Gastroesophageal sphincter (tissue), 4 donors: ENCODE measurements at regions not wholly inside any gene's neighbourhood (a gene's known extent, or its start where the extent isn't known, plus 50 kb on each side); places are given as distances from the start of the nearest gene placed in this dataset.

Source experiments
- ATAC-seq: fragments of 150-250 bp; one replicate; pipeline ENCODE4 v1.9.1; 2016; ENCODE audit warnings: mild to moderate bottlenecking, moderate library complexity
- H3K27ac ChIP-seq, 4 donors: fragments of 200-600 bp; sonication (generic) in 3 of 4; 1 replicate in 3 of 4; 2 replicates in 1 of 4; pipeline ENCODE4 v1.5.1; 2016 to 2019
- H3K27me3 ChIP-seq: fragments of 200-600 bp; sonication (generic); one replicate; pipeline ENCODE4 v1.5.1; 2019
- H3K36me3 ChIP-seq, 2 donors: fragments of 200-600 bp; sonication (generic); one replicate each; pipeline ENCODE4 v1.5.1; 2019; ENCODE audit warnings: control low read depth in 1 of 2
- H3K4me1 ChIP-seq, 3 donors: fragments of 200-600 bp; sonication (generic); 1 replicate in 2 of 3; 2 replicates in 1 of 3; pipeline ENCODE4 v1.5.1; 2016 to 2019; ENCODE audit warnings: control low read depth in 2 of 3
- H3K4me3 ChIP-seq, 2 donors: fragments of 200-600 bp; sonication (generic); one replicate each; pipeline ENCODE4 v1.5.1; 2019; ENCODE audit warnings: mild to moderate bottlenecking in 1 of 2, moderate library complexity in 1 of 2
- H3K9me3 ChIP-seq, 3 donors: fragments of 200-600 bp; sonication (generic); one replicate each; pipeline ENCODE4 v1.5.1; 2017 to 2019; ENCODE audit warnings: control low read depth in 2 of 3
- CTCF ChIP-seq, 4 experiments: fragments of 200-600 bp in 2 of 4; fragments of 450-650 bp in 2 of 4; sonication (generic) in 1 of 4; IDR thresholded peaks; one replicate each; pipeline ENCODE4 v1.5.1; 2017 to 2019; ENCODE audit warnings: antibody characterized with exemption in 4 of 4, mild to moderate bottlenecking in 2 of 4, moderate library complexity in 2 of 4
- EP300 ChIP-seq: sonication (generic); formaldehyde crosslinking; IDR thresholded peaks from one replicate; pipeline ENCODE4 v1.6.1; 2017; ENCODE audit warnings: antibody characterized with exemption, mild to moderate bottlenecking
- POLR2A ChIP-seq, 2 donors: fragments of 450-650 bp; IDR thresholded peaks; one replicate each; pipeline ENCODE4 v1.6.1; 2017; ENCODE audit warnings: antibody characterized with exemption in 2 of 2, mild to moderate bottlenecking in 2 of 2, moderate library complexity in 1 of 2
- POLR2AphosphoS5 ChIP-seq: sonication (generic); formaldehyde crosslinking; IDR thresholded peaks from one replicate; pipeline ENCODE4 v1.6.1; 2017; ENCODE audit warnings: antibody characterized with exemption
- WGBS, 2 donors: methylation state at CpG; one replicate each; pipeline ENCODE4 v1.1.5; 2018; ENCODE audit warnings: low coverage in 1 of 2; 5-methylcytosine and 5-hydroxymethylcytosine counted together

- TF ChIP-seq CTCF (IDR thresholded peaks at IDR 0.05) (no peak), EP300 (no peak), POLR2A (IDR thresholded peaks at IDR 0.05) (no peak), POLR2AphosphoS5 (no peak)
- ATAC-seq: no peak
- no peak overlapping the region for H3K27ac ChIP-seq
- H3K27me3 ChIP-seq: no peaks in the 10 kb centered on the region
- H3K4me1 ChIP-seq: peaks cover 0 to 8% (median 0%) of the 10 kb centered on the region in 3 donors
- no peak overlapping the region for H3K4me3 ChIP-seq
- 21% methylated on average over 5 to 6 of the region's 6 CpGs for WGBS, 2 donors
- no peaks in the 10 kb centered on the region for H3K36me3 ChIP-seq
- H3K9me3 ChIP-seq: no peaks in the 10 kb centered on the region
Observed at GRCh38 chr10:35912615-35913569, 270.8 kb upstream of the FZD8 start.

GRCh38 chr10:35911954-35912353, 269.9 kb upstream of the FZD8 start:
- Histone ChIP-seq H3K27ac (no peak overlapping the region), H3K9me3 (no peaks in the 10 kb centered on the region), H3K27me3 (no peaks in the 10 kb centered on the region), H3K4me3 (no peak overlapping the region), H3K4me1 (peaks cover 0 to 8% (median 0%) of the 10 kb centered on the region in 3 donors), H3K36me3 (no peaks in the 10 kb centered on the region)
- no peak for ATAC-seq
- TF ChIP-seq POLR2AphosphoS5 (no peak), CTCF (IDR thresholded peaks at IDR 0.05) (no peak), EP300 (no peak), POLR2A (IDR thresholded peaks at IDR 0.05) (no peak)
- 69 to 91% methylated on average over 2 of the region's 2 CpGs for WGBS, 2 donors

DNA sequence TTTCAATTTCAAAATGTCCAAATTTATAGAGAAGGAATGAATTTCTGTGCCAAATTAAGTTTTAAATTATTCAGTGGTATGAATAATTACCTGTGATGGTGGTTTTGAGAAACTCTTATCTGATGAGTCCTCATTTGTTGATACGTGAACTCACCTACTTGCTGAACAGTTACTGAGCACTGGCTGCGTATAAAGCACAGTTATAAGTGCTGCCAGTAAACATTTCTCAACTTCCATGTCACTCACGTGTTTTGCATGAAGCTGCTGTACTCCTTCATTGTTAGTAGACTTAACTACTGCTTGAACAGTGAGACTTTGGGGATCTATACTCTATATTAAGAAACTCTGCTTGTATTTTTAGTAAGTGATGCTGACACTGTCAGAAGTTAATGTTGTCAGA, 269.1 kb upstream of the FZD8 start:
- no peak for ATAC-seq

DNA sequence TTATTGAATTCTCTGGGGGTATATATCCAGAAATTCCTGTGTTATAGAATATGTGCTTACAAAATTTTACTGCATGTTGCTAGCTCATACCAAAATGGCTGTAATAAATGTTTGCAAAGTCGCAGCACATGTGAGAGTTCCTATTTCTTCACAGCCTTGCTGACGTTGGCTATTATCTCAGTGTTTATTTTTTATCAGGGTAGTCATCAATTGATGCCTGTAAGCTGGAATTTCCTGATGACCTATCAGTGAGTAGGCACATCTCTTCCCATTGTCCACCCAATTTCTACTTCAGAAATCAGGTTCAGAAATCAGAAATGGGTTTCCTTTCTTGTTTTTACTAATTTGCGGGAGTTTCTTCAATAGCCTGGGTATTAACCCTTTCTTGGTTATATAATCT, 268.1 kb upstream of the FZD8 start:
- Histone ChIP-seq H3K4me3 (no peak overlapping the region), H3K36me3 (no peaks in the 10 kb centered on the region), H3K27ac (no peak overlapping the region), H3K4me1 (peaks cover 0 to 8% (median 0%) of the 10 kb centered on the region in 3 donors), H3K27me3 (no peaks in the 10 kb centered on the region), H3K9me3 (no peaks in the 10 kb centered on the region)
- no peak for ATAC-seq
- 51 to 57% methylated on average over 3 of the region's 3 CpGs for WGBS, 2 donors
- TF ChIP-seq POLR2AphosphoS5 (no peak), POLR2A (IDR thresholded peaks at IDR 0.05) (no peak), CTCF (IDR thresholded peaks at IDR 0.05) (no peak), EP300 (no peak)

More for the DNA sequence above, 269.1 kb upstream of the FZD8 start:
- Histone ChIP-seq H3K9me3 (no peaks in the 10 kb centered on the region), H3K4me3 (no peak overlapping the region), H3K4me1 (peaks cover 0 to 8% (median 0%) of the 10 kb centered on the region in 3 donors), H3K27ac (no peak overlapping the region), H3K27me3 (no peaks in the 10 kb centered on the region), H3K36me3 (no peaks in the 10 kb centered on the region)
- TF ChIP-seq CTCF (IDR thresholded peaks at IDR 0.05): no peak
- no peak for TF ChIP-seq EP300
- no peak for TF ChIP-seq POLR2AphosphoS5
- no peak for TF ChIP-seq POLR2A (IDR thresholded peaks at IDR 0.05)
- WGBS, 2 donors: 79 to 92% methylated on average over 3 of the region's 3 CpGs
